NT2/D1 (cell line): ENCODE measurements at regions not wholly inside any gene's neighbourhood (a gene's known extent, or its start where the extent isn't known, plus 50 kb on each side); places are given as distances from the start of the nearest gene placed in this dataset.

ENCODE experiments used
- SUZ12 ChIP-seq: IDR thresholded peaks from 2 replicates; pipeline ENCODE4 v1.6.1; 2011; ENCODE audit not compliant: insufficient read length, insufficient read depth; ENCODE audit errors: extremely low read depth
- YY1 ChIP-seq: IDR thresholded peaks from 2 replicates; pipeline ENCODE4 v1.6.1; 2011; ENCODE audit not compliant: insufficient read length, insufficient read depth
- ZNF274 ChIP-seq: IDR thresholded peaks from 2 replicates; pipeline ENCODE4 v1.6.1; 2011; ENCODE audit warnings: mild to moderate bottlenecking, low read depth, low read length

- no peak for TF ChIP-seq ZNF274
- TF ChIP-seq SUZ12: no peak
- TF ChIP-seq YY1: no peak
Measured at GRCh38 chrX:150037041-150037440, 98.8 kb upstream of the EOLA2 start.
